GM12875 (cell line): ENCODE measurements at regions not wholly inside any gene's neighbourhood (a gene's known extent, or its start where the extent isn't known, plus 50 kb on each side); places are given as distances from the start of the nearest gene placed in this dataset.
"Not testable (repeated sequence)": the region's sequence is repeated elsewhere in the genome, so short reads cannot be mapped to it uniquely, and the experiment has no call there.

Experiments used
- H3K4me3 ChIP-seq: one replicate; pipeline ENCODE4 v1.5.1; 2011; ENCODE audit warnings: low read depth, low read length, control low read depth
- CTCF ChIP-seq: IDR thresholded peaks from 2 replicates; pipeline ENCODE4 v1.5.1; 2011; ENCODE audit warnings: low read depth, mild to moderate bottlenecking, control low read depth, inconsistent platforms, low read length, moderate library complexity, borderline replicate concordance; ENCODE audit not compliant: insufficient read depth

- TF ChIP-seq CTCF, result no peak
- H3K4me3 ChIP-seq, result no peak overlapping the region
Measured at GRCh38 chr2:4219101-4219500, 515.7 kb downstream of the DCDC2C start.

DNA sequence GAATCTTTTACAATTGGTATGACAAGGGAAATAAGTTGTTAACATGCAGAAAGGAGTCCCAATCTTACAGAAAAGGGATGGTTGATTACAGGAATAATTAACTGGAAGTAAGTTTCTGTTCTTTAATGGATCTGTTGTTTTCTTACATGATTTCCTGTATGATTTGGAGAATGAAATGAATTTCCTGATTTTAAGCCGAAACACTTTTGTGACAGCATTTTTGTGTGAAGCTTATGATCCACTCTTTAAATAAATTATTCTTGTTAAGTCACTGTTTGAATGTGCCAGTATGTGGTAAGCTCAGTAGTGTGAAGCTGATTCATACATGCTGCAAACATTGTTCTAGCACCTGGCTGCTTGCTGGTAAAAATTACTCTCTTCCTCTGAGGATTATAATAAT lies 516.2 kb downstream of the DCDC2C start:
- no peak for TF ChIP-seq CTCF
- no peak overlapping the region for H3K4me3 ChIP-seq

DNA sequence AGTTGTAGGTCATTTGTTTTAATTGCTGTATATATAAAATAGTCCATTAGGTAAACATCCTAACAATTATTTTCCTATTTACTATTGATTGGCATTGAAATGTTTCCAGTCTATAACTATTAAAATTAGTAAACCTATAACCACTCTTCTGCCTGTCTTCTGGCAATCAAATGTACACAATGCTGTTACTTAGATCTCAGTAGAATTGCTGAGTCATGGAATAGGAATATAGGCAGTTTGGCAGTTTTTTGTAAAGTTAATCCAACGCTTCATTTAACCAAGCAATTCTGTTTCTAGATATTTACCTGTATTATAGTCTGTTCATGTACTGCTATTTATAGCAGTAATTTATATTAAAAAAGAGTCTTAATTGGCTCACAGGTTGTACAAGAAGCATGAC lies 518.1 kb downstream of the DCDC2C start:
- TF ChIP-seq CTCF, result no peak
- H3K4me3 ChIP-seq, result no peak overlapping the region

GRCh38 chr2:4221845-4222244 lies 518.5 kb downstream of the DCDC2C start:
- H3K4me3 ChIP-seq, result no peak overlapping the region
- TF ChIP-seq CTCF, result no peak

- not testable (repeated sequence) for H3K4me3 ChIP-seq
Measured at GRCh38 chr2:4244422-4244821, 541.0 kb downstream of the DCDC2C start.

DNA sequence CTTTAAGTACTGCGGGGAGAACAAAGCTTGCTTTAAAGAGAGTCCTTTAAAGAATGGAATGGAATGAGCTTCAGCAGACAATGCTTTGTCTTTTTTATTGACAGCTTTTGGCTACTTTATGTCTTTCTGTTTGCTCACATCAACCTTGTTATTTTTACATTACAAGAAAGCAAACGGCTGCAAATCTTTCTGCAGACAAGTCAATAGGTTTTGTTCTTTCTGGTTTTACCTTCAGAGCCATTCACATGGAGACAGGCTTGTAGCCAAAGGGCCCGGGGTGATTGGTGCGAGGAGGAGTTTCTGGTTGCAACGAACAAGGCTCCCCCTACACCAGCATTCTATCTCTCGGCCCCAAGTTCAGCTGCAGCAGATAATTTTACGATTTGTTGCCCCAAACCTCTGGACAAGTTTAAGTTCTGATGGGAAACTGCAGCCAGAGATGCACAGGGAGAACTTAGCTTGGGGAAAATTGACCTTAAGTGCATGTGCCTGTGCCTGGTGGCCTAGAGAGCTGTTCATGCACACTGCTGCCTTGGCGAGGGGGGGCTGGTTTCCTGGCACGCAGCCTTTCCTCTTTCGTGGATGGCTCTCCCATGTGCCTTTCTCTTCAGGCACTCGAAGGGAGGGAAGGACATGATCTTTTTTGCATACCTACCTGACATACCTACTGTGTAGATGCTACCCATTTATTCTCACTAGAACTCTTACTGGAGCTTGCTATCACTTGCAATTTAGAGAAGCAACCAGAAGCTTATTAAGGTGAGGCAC lies 543.2 kb downstream of the DCDC2C start:
- TF ChIP-seq CTCF, result no peak
- H3K4me3 ChIP-seq, result no peak overlapping the region

- H3K4me3 ChIP-seq, result no peak overlapping the region
- no peak for TF ChIP-seq CTCF
Measured at GRCh38 chr2:4247791-4248190, 544.4 kb downstream of the DCDC2C start.
